BJ (cell line): ENCODE measurements at regions not wholly inside any gene's neighbourhood (a gene's known extent, or its start where the extent isn't known, plus 50 kb on each side); places are given as distances from the start of the nearest gene placed in this dataset.

Experiments used
- CTCF ChIA-PET: fragments of 350-600 bp; formaldehyde crosslinking; extraction: SDS; loops from one replicate; lab custom pipeline; 2021; ENCODE audit warnings: antibody characterized with exemption, inconsistent platforms; lab: Yijun Ruan, JAX
- POLR2A ChIA-PET: fragments of 300-600 bp; sonication (Branson Sonifier 250); formaldehyde crosslinking; extraction: SDS; loops from one replicate; lab custom pipeline; 2021; ENCODE audit warnings: antibody characterized with exemption; lab: Charles Lee
- DNase-seq: peaks from one replicate; pipeline ENCODE4 v3.0.0-alpha.2; 2011; ENCODE audit warnings: low read depth
- H3K27me3 ChIP-seq: 2 replicates; pipeline ENCODE4 v1.6.0; 2011; ENCODE audit warnings: low read length; ENCODE audit not compliant: control insufficient read depth, insufficient read depth
- H3K36me3 ChIP-seq: 2 replicates; pipeline ENCODE4 v1.5.1; 2011; ENCODE audit warnings: low read length; ENCODE audit not compliant: control insufficient read depth, insufficient read depth
- H3K4me3 ChIP-seq: 2 replicates; pipeline ENCODE4 v1.5.1; 2011; ENCODE audit warnings: low read depth, mild to moderate bottlenecking, control low read depth, low read length
- CTCF ChIP-seq: IDR thresholded peaks from 2 replicates; pipeline ENCODE4 v1.5.1; 2011; ENCODE audit warnings: low read depth, mild to moderate bottlenecking, control low read depth, inconsistent platforms, low read length, moderate library complexity; ENCODE audit not compliant: insufficient read depth

- no peaks in the 10 kb centered on the region for H3K36me3 ChIP-seq
- H3K4me3 ChIP-seq: no peak overlapping the region
- CTCF ChIA-PET: interaction anchor here (0.9 to 2.7 kb wide), 6 partner anchors 8 to 467 kb away, joined by 4 to 8 read pairs (median 4); no protein-coding TSS in a partner anchor
- POLR2A ChIA-PET: no interaction called here
- H3K27me3 ChIP-seq: no peaks in the 10 kb centered on the region
- DNase-seq: no peak
- peak; percentile 48 for TF ChIP-seq CTCF
These were observed 150.1 kb downstream of the OSTF1 start for GRCh38 chr9:75238311-75238976.

- DNase-seq: no peak
- TF ChIP-seq CTCF: no peak
- CTCF ChIA-PET: interaction anchor here (0.9 to 2.7 kb wide), 5 partner anchors 11 to 468 kb away, joined by 4 to 8 read pairs (median 5); no protein-coding TSS in a partner anchor
These were observed 150.9 kb downstream of the OSTF1 start for GRCh38 chr9:75239176-75239575.

GRCh38 chr9:75242426-75242825, 154.1 kb downstream of the OSTF1 start:
- no peak overlapping the region for H3K4me3 ChIP-seq
- H3K27me3 ChIP-seq: no peaks in the 10 kb centered on the region
- TF ChIP-seq CTCF: no peak
- H3K36me3 ChIP-seq: no peaks in the 10 kb centered on the region
- POLR2A ChIA-PET: no interaction called here
- DNase-seq: no peak
- CTCF ChIA-PET: interaction anchor here (1.3 kb wide), 1 partner anchor 10 kb away, joined by 4 read pairs; no protein-coding TSS in a partner anchor

More at GRCh38 chr9:75239176-75239575, 150.9 kb downstream of the OSTF1 start:
- Histone ChIP-seq H3K4me3 (no peak overlapping the region), H3K36me3 (no peaks in the 10 kb centered on the region), H3K27me3 (no peaks in the 10 kb centered on the region)
- POLR2A ChIA-PET: no interaction called here

- POLR2A ChIA-PET: no interaction called here
- Histone ChIP-seq H3K4me3 (no peak overlapping the region), H3K36me3 (no peaks in the 10 kb centered on the region), H3K27me3 (no peaks in the 10 kb centered on the region)
- no peak for DNase-seq
- CTCF ChIA-PET: no interaction called here
- TF ChIP-seq CTCF: no peak
These were observed 158.6 kb downstream of the OSTF1 start for GRCh38 chr9:75246949-75247348.

- CTCF ChIA-PET: interaction anchor here (0.6 to 1.6 kb wide), 7 partner anchors 11 to 1780 kb away, joined by 3 read pairs; no protein-coding TSS in a partner anchor
- Histone ChIP-seq H3K36me3 (no peaks in the 10 kb centered on the region), H3K4me3 (no peak overlapping the region), H3K27me3 (no peaks in the 10 kb centered on the region)
- peak; percentile 84 for TF ChIP-seq CTCF
- POLR2A ChIA-PET: no interaction called here
- DNase-seq: no peak
These were observed 177.2 kb downstream of the OSTF1 start for GRCh38 chr9:75265525-75265972.
